HuH-7 (cell line): ENCODE measurements at regions not wholly inside any gene's neighbourhood (a gene's known extent, or its start where the extent isn't known, plus 50 kb on each side); places are given as distances from the start of the nearest gene placed in this dataset.
"Not testable (repeated sequence)": the region's sequence is repeated elsewhere in the genome, so short reads cannot be mapped to it uniquely, and the experiment has no call there.

Experiments used
- DNase-seq: peaks from one replicate; pipeline ENCODE4 v3.0.0; 2011; ENCODE audit warnings: low spot score

DNA sequence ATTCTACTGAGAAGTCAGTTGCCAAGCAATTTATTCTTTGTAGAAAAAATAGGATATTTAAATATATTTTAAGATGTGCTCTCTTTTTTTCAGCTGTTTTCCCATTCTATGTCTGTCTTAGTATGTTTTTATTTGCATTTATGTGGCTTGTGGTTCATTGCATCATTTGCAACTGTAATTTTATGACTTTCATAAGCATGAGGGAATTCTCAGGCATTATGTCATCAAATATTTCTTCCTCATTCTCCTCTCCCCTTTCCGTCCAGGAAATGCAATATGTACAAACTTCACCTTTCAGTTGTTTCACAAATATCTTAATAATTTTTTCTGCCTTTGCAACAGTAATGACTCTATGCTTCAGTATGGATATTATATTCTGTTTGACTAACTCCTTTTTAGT lies 560.2 kb upstream of the LRATD1 start:
- DNase-seq = no peak

- DNase-seq = no peak
Observed at GRCh38 chr2:14074691-14075090, 557.8 kb upstream of the LRATD1 start.

- DNase-seq = no peak
Observed at GRCh38 chr2:14079576-14079975, 552.9 kb upstream of the LRATD1 start.

- no peak for DNase-seq
Observed at GRCh38 chr2:14081521-14081920, 551.0 kb upstream of the LRATD1 start.

GRCh38 chr2:14082640-14083039 lies 549.9 kb upstream of the LRATD1 start:
- DNase-seq = no peak

DNA sequence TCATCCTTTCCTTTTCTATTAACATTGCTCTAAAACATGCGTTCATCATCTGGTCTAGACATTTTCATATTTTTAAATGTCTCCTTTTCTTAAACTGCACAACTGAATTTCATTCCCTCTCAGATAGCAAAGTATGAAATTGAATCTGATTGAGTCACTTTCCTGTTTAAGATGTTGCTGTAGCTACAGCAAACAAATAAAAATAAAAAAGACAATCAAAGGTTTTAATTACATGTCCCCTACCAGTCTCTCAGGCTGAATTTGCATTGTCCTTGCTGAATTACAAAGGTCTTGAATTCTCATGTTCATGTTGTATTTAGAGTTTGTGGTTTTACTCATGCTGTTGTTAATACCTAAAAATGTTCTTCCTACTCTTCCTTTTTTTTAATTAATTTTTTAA lies 537.9 kb upstream of the LRATD1 start:
- DNase-seq = no peak

DNA sequence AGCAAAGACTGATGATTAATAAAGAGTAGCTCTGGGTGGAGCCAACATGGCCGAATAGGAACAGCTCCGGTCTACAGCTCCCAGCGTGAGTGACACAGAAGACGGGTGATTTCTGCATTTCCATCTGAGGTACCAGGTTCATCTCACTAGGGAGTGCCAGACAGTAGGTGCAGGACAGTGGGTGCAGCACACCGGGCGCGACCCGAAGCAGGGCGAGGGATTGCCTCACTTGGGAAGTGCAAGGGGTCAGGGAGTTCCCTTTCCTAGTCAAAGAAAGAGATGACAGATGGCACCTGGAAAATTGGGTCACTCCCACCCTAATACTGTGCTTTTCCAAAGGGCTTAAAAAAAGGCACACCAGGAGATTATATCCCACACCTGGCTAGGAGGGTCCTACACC lies 533.4 kb upstream of the LRATD1 start:
- not testable (repeated sequence) for DNase-seq

DNA sequence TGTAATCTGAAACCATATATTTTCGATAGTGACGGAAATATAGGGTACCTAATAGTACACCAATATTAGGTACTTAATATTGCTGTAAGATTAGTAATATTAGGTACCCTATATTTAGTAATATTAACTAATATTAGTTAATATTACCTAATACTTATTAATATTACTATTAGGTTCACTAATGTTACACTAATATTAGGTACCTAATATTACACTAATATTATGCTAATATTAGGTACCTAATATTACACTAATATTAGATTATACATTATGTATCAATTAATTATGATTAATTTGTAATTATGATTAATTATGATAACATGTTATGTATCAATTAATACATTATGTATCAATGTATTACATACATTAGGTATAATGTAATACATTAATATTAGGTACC lies 518.2 kb upstream of the LRATD1 start:
- DNase-seq = no peak

GRCh38 chr2:14120376-14120775 lies 512.1 kb upstream of the LRATD1 start:
- no peak for DNase-seq

DNA sequence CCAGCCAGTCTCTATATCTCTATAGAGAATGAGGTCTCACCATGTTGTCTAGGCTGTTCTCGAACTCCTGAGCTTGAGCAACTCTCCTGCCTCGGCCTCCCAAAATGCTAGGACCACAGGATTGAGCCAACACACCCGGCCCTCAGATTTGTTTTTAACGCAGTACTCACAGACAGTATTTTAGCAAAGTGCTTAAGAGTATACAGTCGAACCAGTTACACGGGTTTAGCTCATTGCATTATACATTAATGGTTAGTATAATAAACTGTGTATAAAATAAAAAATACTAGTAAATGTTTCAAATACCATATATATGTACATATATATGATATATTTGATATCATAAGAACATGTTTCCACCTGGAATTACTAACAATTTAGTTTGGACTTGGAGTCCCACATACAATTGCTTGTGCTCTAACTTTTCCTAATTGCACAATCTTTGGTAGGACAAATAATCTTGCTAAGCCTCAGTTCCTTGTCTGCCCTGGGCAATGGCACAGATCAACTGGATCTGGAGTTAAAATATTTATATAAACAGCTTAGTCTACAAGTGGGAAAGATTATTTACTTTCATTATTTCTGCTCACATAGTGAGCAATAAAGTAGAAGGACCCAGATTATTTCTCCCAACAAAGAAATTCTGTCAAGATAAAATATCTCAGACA lies 508.9 kb upstream of the LRATD1 start:
- DNase-seq = no peak

GRCh38 chr2:14125624-14126293 lies 506.8 kb upstream of the LRATD1 start:
- DNase-seq = no peak

GRCh38 chr2:14126846-14127245 lies 505.7 kb upstream of the LRATD1 start:
- DNase-seq = no peak

- no peak for DNase-seq
Observed at GRCh38 chr2:14127765-14128164, 504.8 kb upstream of the LRATD1 start.

GRCh38 chr2:14132386-14132785 lies 500.1 kb upstream of the LRATD1 start:
- no peak for DNase-seq

- DNase-seq = no peak
Observed at GRCh38 chr2:14134771-14135170, 497.7 kb upstream of the LRATD1 start.

DNA sequence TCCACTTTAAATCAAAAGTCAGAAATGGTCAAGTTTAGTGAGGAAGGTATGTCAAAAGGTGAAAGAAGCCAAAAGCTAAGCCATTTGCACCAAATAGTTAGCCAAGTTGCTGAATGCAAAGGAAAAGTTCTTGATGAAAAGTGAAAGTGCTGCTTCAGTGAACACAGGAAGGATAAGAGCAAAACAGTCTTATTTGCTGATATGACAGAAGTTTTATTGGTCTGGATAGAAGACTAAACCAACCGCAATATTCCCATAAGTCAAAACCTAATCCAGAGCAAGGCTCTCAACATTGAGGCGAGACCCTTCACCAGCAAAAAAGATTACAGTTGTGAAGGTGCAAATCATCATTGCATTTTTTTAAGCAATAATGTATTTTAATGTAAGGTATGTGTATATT lies 496.5 kb upstream of the LRATD1 start:
- no peak for DNase-seq

DNA sequence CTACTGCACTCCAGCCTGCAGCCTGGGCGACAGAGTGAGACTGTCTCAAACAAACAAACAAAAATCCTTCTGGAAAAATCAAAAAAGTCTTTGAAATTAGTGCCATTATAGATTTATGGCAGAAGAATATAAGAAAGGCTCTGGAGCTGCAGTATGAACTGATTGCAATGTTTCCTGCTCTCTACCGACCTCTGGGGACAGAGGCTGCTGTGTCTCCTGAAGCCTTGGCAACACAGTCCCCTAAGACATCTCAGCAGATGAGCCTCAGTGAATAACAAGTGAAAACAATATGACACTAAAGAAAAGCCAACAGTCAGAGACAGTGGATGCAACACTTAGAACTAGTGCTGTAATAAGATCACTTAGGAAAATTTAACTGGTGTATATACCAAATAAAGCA lies 494.9 kb upstream of the LRATD1 start:
- no peak for DNase-seq

- DNase-seq = no peak
Observed at GRCh38 chr2:14140009-14140550, 492.4 kb upstream of the LRATD1 start.

GRCh38 chr2:14143435-14143834 lies 489.1 kb upstream of the LRATD1 start:
- no peak for DNase-seq

DNA sequence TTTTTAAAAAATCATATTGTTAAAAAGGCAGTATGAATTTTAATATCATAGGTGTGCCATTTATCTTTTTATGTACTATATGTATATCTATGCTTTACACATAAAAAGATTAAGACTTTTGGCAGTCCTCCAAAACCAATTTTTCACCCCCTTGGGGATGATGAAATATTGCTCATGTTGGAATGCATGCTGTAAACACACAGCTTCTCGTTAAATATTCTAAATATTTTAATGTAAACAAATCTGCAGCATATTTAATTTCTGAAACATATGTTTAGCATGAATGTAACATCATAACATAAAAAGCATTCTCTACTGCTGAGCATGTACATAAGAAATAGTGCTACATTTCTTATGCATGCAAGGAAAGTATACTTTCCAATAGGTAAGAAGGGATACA lies 484.3 kb upstream of the LRATD1 start:
- no peak for DNase-seq

GRCh38 chr2:14157816-14158215 lies 474.7 kb upstream of the LRATD1 start:
- no peak for DNase-seq

- no peak for DNase-seq
Observed at GRCh38 chr2:14180333-14180732, 452.2 kb upstream of the LRATD1 start.

DNA sequence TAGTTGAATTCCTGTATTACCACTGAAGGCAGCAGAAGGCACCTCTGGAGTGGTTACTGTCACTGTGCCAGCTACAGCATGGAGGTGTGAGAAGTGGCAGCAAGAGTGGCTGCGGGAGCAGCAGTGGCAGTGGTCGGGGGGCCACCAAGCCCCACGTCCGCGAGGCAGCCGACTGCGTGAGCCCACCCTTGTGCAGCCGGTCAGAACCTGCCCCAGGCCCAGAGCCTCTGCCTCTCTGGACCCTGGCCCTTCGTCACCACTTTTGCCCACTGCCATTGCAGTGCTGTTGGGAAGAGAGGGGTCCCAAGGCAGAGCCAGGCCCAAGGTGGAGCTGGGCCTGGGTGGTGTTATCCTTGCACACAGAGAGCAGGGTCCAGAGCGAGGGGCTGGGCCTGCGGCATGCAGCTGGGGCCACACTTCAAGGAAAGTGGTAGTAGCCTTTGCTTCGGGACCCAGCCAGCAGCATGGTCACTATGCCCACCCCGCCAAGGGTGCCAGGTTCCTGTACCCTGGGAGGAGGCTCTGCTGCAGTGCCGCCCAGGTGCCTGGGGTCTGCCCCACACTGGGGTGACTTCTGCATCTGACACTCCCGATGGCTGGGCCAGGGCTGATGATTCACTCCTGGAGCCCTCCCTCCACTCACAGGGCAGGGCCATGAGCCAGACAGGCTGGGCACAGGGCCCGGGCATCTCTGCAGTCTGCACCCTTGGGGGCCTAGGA lies 450.1 kb upstream of the LRATD1 start:
- DNase-seq = no peak
